ENCODE measurements at regions not wholly inside any gene's neighbourhood (a gene's known extent, or its start where the extent isn't known, plus 50 kb on each side); places are given as distances from the start of the nearest gene placed in this dataset.

GRCh38 chr11:131044851-131045250 lies 128.6 kb upstream of the SNX19 start:
- TF ChIP-seq CTCF (IDR thresholded peaks at IDR 0.05) (no peak), EZH2 (IDR thresholded peaks at IDR 0.05) (no peak)
